A673 (cell line): ENCODE measurements at regions not wholly inside any gene's neighbourhood (a gene's known extent, or its start where the extent isn't known, plus 50 kb on each side); places are given as distances from the start of the nearest gene placed in this dataset.
"Not testable (repeated sequence)": the region's sequence is repeated elsewhere in the genome, so short reads cannot be mapped to it uniquely, and the experiment has no call there.

Experiments used
- BruUV-seq: library from RNA; stranded (reverse); fragments of 400-500 nt; replicated peaks from 2 replicates; lab custom pipeline; 2021; lab: Mats Ljungman, UMichigan
- CTCF ChIA-PET: fragments of 300-600 bp; sonication (Branson Sonifier 250); formaldehyde crosslinking; loops from one replicate; lab custom pipeline; 2022; ENCODE audit warnings: antibody characterized with exemption; lab: Charles Lee
- POLR2A ChIA-PET: fragments of 300-600 bp; sonication (Branson Sonifier 250); formaldehyde crosslinking; loops from one replicate; lab custom pipeline; 2022; ENCODE audit warnings: antibody characterized with exemption; ENCODE audit not compliant: low non-redundant PET; lab: Charles Lee
- DNase-seq: peaks from one replicate; pipeline ENCODE4 v3.0.0-alpha.2; 2015; ENCODE audit warnings: low spot score
- H3K27ac ChIP-seq: fragments of 200-600 bp; sonication (generic); 2 replicates; pipeline ENCODE4 v1.5.1; 2016; ENCODE audit warnings: mixed run types, low read depth, mild to moderate bottlenecking, mixed read lengths, antibody characterized with exemption, low read length; ENCODE audit not compliant: poor library complexity, severe bottlenecking
- H3K27me3 ChIP-seq: fragments of 200-600 bp; sonication (generic); replicated peaks from 2 replicates; pipeline ENCODE4 v1.6.1; 2017; ENCODE audit warnings: mixed run types, low read depth, mild to moderate bottlenecking, mixed read lengths, antibody characterized with exemption, low read length; ENCODE audit not compliant: insufficient read depth, poor library complexity
- H3K36me3 ChIP-seq: fragments of 200-600 bp; sonication (generic); 2 replicates; pipeline ENCODE4 v1.6.1; 2016; ENCODE audit warnings: mixed run types, mild to moderate bottlenecking, mixed read lengths, antibody characterized with exemption, low read length; ENCODE audit not compliant: insufficient read depth, poor library complexity, severe bottlenecking
- H3K4me1 ChIP-seq: fragments of 200-600 bp; sonication (generic); 2 replicates; pipeline ENCODE4 v1.6.1; 2017; ENCODE audit warnings: mixed run types, mild to moderate bottlenecking, mixed read lengths, antibody characterized with exemption, low read length; ENCODE audit not compliant: insufficient read depth, poor library complexity, severe bottlenecking
- H3K4me3 ChIP-seq: fragments of 200-600 bp; sonication (generic); 2 replicates; pipeline ENCODE4 v1.5.1; 2016; ENCODE audit warnings: low read depth, mixed run types, mild to moderate bottlenecking, mixed read lengths, low read length; ENCODE audit not compliant: poor library complexity, severe bottlenecking
- H3K9me3 ChIP-seq: fragments of 200-600 bp; sonication (generic); 2 replicates; pipeline ENCODE4 v1.6.1; 2016; ENCODE audit warnings: mixed run types, low read depth, mild to moderate bottlenecking, mixed read lengths, antibody characterized with exemption, low read length; ENCODE audit not compliant: poor library complexity, severe bottlenecking
- CTCF ChIP-seq: fragments of 300-800, 200-600 bp; sonication (generic); conservative IDR thresholded peaks from 2 replicates; pipeline ENCODE4 v1.5.1; 2017; ENCODE audit warnings: low read depth, mild to moderate bottlenecking, antibody characterized with exemption, low read length, moderate library complexity, mixed read lengths
- EZH2 ChIP-seq: fragments of 200-600 bp; sonication (generic); IDR thresholded peaks from 2 replicates; pipeline ENCODE4 v1.6.1; 2017; ENCODE audit warnings: borderline replicate concordance, low read depth, mild to moderate bottlenecking, mixed read lengths, antibody characterized with exemption, low read length; ENCODE audit not compliant: poor library complexity, severe bottlenecking
- intact Hi-C: fragments of 100-400 bp; cut with micrococcal nuclease; formaldehyde crosslinking; loops from one replicate; pipeline ENCODE4 v1.10.0; 2022; ENCODE audit not compliant: unreplicated experiment

GRCh38 chr7:32221056-32221455 is 150.8 kb upstream of the PDE1C start:
- DNase-seq, result no peak
- Histone ChIP-seq H3K27me3 (peaks cover 7% of the 10 kb centered on the region), H3K9me3 (no peaks in the 10 kb centered on the region), H3K4me3 (no peak overlapping the region), H3K27ac (no peak overlapping the region), H3K36me3 (no peaks in the 10 kb centered on the region), H3K4me1 (no peaks in the 10 kb centered on the region)
- BruUV-seq, result no TSS peak
- POLR2A ChIA-PET, result no interaction called here
- CTCF ChIA-PET, result no interaction called here
- intact Hi-C loops, result no loop called here
- TF ChIP-seq EZH2 (no peak), CTCF (no peak)

- BruUV-seq, H3K4me3 ChIP-seq, H3K27ac ChIP-seq, DNase-seq, H3K36me3 ChIP-seq, H3K9me3 ChIP-seq, H3K4me1 ChIP-seq, intact Hi-C loops, CTCF ChIA-PET, POLR2A ChIA-PET: not testable (repeated sequence)
- H3K27me3 ChIP-seq, result peaks cover 11% of the 10 kb centered on the region
Measured at GRCh38 chr7:32219831-32220230, 149.6 kb upstream of the PDE1C start.

DNA sequence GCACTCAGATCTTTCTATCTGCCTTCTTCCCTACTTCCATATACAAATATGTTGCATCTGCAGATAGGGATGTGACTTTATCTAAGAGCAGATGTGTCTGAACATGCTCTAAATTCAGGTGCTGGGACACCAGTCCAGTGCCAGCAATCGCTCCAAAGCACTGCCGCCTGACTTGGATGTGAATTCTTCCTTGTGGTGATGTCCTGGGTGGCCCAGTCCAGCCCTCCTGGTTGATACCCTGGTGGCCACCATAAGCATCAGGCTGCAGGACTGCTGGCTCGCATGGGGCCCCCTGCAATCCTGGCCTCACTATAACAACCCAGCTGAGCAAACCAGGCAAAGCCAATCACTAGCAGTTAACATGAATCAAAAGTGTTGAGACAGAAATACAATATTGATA is 149.2 kb upstream of the PDE1C start:
- Histone ChIP-seq H3K4me1 (no peaks in the 10 kb centered on the region), H3K27ac (no peak overlapping the region), H3K27me3 (peaks cover 14% of the 10 kb centered on the region), H3K9me3 (no peaks in the 10 kb centered on the region), H3K4me3 (no peak overlapping the region), H3K36me3 (no peaks in the 10 kb centered on the region)
- intact Hi-C loops, result no loop called here
- POLR2A ChIA-PET, result no interaction called here
- BruUV-seq, result no TSS peak
- TF ChIP-seq CTCF, result no peak
- no peak for TF ChIP-seq EZH2
- no peak for DNase-seq
- CTCF ChIA-PET, result no interaction called here

GRCh38 chr7:32218741-32219288 is 148.6 kb upstream of the PDE1C start:
- ChIA-PET POLR2A (no interaction called here), CTCF (no interaction called here)
- Histone ChIP-seq H3K36me3 (no peaks in the 10 kb centered on the region), H3K27me3 (peaks cover 17% of the 10 kb centered on the region), H3K4me3 (no peak overlapping the region), H3K9me3 (no peaks in the 10 kb centered on the region), H3K27ac (no peak overlapping the region), H3K4me1 (no peaks in the 10 kb centered on the region)
- BruUV-seq, result no TSS peak
- no peak for TF ChIP-seq CTCF
- TF ChIP-seq EZH2, result no peak
- no peak for DNase-seq
- intact Hi-C loops, result no loop called here
